GM12864 (cell line): ENCODE measurements at regions not wholly inside any gene's neighbourhood (a gene's known extent, or its start where the extent isn't known, plus 50 kb on each side); places are given as distances from the start of the nearest gene placed in this dataset.
A peak's percentile ranks its signal among the peaks of the same experiment; 100 is the strongest.

Source experiments
- DNase-seq: peaks from one replicate; pipeline ENCODE4 v3.0.0-alpha.2; 2011; ENCODE audit warnings: low read depth
- H3K4me3 ChIP-seq: 2 replicates; pipeline ENCODE4 v1.5.1; 2011; ENCODE audit warnings: mild to moderate bottlenecking, low read depth, low read length, control low read depth
- TF ChIP-seq, protein P1 (sequence below): IDR thresholded peaks from 2 replicates; pipeline ENCODE4 v1.5.1; 2011; ENCODE audit warnings: low read depth, mild to moderate bottlenecking, moderate library complexity, low read length, control low read depth, inconsistent platforms; ENCODE audit errors: missing control alignments

DNA sequence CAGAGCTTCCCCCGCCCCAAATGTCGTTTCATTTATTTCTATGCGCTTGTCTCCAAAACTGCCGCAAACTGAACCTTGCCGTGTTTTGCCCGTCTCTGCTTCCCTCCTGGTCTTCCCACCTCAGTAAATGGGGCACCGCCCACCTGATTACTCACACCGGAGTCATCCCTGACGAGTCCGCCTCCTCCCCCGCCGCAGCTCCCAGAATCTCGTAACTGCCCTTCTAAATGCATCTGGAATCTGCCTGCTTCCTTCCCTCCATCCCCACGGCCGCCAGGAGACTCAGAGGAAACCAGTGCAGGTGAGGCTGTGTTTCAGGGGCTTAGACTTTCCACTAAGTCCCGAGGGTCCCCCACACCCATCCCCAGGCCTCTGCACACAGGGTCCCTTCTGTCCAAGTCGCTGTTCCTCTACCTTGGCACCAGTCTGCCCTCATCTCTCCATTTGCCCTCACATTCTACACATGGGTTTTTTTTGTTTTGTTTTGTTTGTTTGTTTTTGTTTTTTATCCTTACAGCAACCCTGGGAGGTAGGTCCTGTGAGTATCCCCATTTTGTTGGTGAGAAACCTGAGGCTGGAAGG, 62.6 kb upstream of the PHF21B start:
- no peak overlapping the region for H3K4me3 ChIP-seq
- DNase-seq, result no peak
- TF ChIP-seq, protein P1, sequence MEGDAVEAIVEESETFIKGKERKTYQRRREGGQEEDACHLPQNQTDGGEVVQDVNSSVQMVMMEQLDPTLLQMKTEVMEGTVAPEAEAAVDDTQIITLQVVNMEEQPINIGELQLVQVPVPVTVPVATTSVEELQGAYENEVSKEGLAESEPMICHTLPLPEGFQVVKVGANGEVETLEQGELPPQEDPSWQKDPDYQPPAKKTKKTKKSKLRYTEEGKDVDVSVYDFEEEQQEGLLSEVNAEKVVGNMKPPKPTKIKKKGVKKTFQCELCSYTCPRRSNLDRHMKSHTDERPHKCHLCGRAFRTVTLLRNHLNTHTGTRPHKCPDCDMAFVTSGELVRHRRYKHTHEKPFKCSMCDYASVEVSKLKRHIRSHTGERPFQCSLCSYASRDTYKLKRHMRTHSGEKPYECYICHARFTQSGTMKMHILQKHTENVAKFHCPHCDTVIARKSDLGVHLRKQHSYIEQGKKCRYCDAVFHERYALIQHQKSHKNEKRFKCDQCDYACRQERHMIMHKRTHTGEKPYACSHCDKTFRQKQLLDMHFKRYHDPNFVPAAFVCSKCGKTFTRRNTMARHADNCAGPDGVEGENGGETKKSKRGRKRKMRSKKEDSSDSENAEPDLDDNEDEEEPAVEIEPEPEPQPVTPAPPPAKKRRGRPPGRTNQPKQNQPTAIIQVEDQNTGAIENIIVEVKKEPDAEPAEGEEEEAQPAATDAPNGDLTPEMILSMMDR, result no peak

DNA sequence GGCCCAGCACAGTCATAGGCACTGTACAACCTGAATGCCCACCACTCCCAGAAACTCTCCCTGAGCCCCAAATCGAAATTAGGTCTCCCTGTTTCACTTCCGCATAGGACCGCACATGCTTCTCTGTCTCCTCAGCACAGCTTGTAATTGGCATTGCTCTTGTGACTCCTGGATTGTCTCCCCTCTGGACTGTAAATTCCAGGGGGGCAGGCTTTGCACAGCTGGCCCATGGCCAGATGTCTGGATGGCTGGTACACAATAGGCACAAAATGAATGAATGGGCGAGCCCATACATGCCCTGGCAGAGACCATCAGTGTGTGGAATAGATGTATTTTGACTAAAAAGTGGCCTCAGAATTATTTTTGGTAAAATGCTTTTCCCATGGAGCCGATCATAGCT, 63.3 kb upstream of the PHF21B start:
- no peak for DNase-seq
- TF ChIP-seq, protein P1, result no peak

DNA sequence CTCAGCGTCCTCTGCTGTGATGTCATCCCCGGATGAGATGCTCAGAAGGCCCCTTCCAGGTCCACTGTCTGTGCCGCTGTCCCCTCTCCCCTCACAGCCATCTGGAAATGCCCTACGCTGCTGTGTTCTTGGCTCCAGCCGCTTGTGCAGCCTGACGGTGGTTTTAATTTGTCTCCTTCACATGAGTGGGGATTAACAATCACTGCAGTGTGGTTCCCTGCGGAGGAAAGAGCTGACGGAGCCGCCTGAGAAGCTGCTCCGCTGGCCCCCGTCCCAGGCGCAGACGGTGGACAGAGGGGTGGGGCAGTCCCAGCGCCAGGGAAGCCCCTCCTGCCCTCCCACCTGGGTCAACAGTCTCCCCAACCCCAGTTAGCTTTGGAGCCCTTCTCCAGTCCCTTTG, 67.5 kb upstream of the PHF21B start:
- no peak for DNase-seq
- TF ChIP-seq, protein P1, result no peak
- H3K4me3 ChIP-seq, result no peak overlapping the region

More for the DNA sequence above, 63.3 kb upstream of the PHF21B start:
- no peak overlapping the region for H3K4me3 ChIP-seq

DNA sequence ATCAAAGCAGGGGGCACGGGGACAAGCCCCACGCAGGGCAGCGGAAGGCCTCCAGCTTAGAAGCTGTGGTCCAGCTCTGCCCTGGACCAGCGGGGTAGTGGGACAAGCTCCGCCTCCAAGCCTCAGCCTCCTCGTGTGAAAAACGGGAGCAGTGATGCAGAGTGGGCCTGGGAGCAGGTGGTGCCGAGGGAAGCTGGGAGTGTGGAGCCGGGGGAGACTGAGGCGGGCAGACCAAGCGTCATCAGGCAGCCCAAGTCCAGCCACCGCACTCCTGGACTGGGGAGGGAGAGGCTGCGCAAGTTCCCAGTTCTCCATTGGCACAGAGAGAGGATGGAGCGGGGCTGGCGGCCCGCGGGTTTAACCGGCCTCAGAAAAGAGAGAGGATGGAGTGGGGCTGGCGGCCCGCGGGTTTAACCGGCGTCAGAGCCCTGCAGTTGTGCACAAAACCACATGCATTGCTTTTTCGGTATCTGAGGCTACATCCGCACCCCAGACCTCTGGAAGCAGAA, 68.1 kb upstream of the PHF21B start:
- DNase-seq, result no peak
- TF ChIP-seq, protein P1, result no peak
- H3K4me3 ChIP-seq, result no peak overlapping the region

DNA sequence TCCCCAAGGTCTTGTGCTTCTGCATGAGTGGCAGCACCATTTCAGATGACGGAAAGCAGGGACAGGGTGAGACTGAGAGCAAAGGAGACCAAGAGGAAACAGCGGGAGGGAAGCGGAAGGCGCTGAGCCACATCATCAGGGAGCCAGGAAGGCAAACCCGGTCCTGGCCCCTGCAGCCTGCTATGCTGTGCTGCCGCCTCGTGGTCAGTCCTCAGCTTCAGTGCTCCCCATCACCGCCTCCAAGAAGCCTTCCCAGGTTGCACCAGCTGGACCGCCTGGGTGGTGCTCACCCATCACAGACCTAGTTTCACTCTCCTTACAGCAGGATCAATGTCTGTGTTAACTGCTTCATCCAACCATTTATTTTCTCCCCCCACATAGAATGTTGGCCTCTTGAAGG, 73.0 kb upstream of the PHF21B start:
- no peak for DNase-seq
- no peak overlapping the region for H3K4me3 ChIP-seq
- TF ChIP-seq, protein P1, result peak; percentile 47

DNA sequence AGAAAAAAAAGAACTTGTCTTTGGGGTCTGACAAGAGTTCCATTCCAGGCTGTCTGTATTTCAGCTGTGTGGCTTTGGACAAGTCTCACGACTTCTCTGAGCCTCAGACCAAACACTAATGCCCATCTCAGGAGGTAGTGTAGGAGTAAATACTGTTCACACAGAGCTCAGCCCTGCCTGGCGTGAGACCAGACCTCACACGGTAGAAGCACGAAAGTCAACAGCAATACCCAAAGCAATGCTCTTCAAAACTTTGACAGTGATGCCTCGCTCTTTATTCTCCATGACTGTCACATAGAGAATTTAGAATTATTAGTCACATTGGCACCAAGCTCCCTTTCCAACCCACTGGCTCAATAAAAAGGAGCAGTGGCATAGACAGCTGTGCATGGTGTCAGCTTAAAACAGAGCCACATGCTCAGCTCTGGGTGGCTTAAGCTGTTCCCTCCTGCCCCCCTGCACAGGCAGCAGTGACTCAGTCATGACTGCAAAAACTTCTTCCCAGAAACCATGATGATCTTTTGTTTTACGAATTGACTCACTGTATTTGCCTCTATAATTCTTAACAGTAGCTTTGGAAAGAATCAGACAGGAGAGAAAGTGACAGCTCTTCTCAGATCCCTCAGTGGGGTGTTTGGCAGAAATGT, 74.0 kb upstream of the PHF21B start:
- no peak overlapping the region for H3K4me3 ChIP-seq
- TF ChIP-seq, protein P1, result no peak
- DNase-seq, result no peak
